ENCODE measurements at regions not wholly inside any gene's neighbourhood (a gene's known extent, or its start where the extent isn't known, plus 50 kb on each side); places are given as distances from the start of the nearest gene placed in this dataset.

DNA sequence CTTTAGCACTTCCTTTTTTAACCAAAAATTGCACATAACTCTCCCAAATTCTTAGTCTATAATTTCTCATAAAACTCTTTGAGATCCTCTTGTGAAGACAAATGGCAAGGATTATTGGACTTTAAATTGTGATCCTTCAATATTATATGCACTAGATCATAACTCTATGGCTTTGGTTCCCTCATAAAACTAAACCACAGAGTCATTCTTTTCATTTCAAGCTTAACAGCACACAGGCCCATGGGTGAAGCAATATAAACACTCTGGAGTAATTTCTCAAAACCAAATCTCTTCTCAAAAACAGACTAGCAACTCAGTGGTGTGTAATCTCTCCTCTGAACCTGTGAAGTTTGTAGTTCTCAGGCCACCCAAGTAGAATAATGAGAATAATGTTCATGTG, 171.0 kb upstream of the NECTIN3 start:
- no peak for TF ChIP-seq ZFX (IDR thresholded peaks at IDR 0.05)
- TF ChIP-seq, protein P1, sequence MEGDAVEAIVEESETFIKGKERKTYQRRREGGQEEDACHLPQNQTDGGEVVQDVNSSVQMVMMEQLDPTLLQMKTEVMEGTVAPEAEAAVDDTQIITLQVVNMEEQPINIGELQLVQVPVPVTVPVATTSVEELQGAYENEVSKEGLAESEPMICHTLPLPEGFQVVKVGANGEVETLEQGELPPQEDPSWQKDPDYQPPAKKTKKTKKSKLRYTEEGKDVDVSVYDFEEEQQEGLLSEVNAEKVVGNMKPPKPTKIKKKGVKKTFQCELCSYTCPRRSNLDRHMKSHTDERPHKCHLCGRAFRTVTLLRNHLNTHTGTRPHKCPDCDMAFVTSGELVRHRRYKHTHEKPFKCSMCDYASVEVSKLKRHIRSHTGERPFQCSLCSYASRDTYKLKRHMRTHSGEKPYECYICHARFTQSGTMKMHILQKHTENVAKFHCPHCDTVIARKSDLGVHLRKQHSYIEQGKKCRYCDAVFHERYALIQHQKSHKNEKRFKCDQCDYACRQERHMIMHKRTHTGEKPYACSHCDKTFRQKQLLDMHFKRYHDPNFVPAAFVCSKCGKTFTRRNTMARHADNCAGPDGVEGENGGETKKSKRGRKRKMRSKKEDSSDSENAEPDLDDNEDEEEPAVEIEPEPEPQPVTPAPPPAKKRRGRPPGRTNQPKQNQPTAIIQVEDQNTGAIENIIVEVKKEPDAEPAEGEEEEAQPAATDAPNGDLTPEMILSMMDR (conservative IDR thresholded peaks at IDR 0.05): no peak
- H3K27ac ChIP-seq: no peak overlapping the region

DNA sequence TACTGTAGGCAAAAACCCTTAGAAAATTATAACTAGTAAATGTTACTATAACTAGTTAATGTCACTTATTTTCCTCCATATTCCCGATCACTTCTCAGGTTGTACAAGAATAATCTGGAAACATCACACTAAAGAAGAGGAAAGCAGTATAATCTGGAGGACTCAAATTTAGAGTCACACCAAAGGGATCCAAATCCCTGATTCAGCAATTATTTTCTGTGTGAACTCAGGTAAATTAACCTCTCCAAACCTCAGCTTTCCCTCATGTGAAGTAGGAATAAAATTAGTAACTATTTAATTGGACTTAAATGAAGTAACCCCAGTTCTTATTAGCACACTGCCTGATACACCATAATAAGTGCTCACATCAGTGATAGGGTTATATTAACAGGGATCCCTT, 170.1 kb upstream of the NECTIN3 start:
- H3K27ac ChIP-seq: no peak overlapping the region
- TF ChIP-seq, protein P1 (conservative IDR thresholded peaks at IDR 0.05): no peak
- TF ChIP-seq ZFX (IDR thresholded peaks at IDR 0.05): no peak

DNA sequence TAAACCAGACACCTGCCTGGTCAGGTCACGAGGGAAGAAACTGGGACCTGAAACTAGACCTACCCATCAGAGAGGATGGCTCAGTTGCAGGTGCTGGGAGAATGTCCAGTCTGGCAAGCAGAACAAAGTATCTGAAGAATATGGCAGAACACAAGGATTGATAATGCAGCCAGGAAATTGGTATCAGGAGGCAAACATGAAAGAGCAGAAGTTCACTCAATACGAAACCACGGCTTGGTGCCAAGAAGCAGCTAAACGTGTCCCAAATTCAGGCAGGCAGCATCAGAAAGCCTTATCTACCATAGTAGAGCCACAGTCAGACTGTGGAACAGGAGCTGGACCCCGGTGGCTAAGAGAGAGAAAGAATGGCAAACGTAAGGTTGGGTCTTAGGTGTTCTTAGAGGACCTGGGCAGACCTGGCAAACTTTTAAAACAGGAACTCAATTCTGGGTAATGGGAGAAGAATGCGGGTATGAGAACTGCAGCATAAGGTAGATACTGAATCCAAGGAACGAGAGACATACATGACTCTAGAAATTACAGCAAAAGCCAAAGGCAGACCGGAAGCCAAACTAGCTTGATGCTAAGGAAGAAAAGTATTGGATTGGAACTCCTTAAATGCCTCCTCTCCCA, 169.0 kb upstream of the NECTIN3 start:
- no peak overlapping the region for H3K27ac ChIP-seq
- no peak for TF ChIP-seq ZFX (IDR thresholded peaks at IDR 0.05)
- TF ChIP-seq, protein P1 (conservative IDR thresholded peaks at IDR 0.05): no peak

DNA sequence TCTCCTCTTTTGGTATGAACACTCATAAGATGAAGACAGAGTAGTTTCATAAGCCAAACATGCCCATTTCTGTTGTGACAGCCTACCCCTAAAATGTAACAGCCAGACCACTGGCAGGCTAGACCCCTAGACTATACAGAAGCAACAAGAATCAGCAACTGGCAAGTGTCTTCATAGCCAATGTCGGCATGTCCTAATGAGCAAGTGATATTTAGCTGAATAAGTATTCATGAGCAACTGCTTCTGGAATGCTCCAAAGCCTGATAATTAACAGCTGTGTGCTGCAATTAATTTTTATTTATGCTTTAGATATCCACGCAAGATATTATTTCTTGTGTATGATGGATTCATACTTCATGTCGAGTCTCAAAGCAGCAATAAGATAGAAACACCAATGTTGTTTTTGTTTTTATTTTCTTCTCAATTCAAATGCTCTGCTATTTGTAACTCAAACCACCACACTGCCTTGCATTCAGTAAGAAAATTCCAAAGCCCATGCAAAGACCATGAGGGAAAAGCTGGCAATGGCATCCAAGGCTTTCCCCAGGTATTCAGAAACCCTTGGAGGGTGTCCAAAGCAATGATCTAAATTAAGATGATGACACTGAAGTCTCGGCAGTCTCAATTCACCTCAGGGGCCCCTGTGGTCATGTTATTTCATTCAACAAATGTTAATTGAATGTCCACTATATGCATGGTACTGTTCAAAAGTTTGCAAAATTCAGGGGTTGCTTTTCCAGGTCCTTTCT, 167.7 kb upstream of the NECTIN3 start:
- TF ChIP-seq, protein P1 (conservative IDR thresholded peaks at IDR 0.05): no peak
- TF ChIP-seq ZFX (IDR thresholded peaks at IDR 0.05): no peak
- no peak overlapping the region for H3K27ac ChIP-seq

DNA sequence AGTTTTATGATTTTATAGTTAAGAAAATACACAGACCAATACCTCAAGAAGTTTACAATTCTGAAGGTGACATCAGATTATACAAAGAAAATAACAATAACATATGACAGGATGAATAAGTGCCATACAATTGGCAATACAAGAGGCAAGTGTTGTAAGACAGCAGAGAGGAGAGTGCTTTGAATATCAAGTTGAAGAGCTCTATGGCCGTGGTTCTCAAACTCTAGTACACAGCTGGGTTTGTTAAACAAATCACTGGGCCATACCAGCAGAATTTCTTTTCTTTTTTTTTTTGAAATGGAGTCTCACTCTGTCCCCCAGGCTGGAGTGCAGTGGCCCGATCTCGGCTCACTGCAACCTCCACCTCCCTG, 167.1 kb upstream of the NECTIN3 start:
- TF ChIP-seq, protein P1 (conservative IDR thresholded peaks at IDR 0.05): no peak
- TF ChIP-seq ZFX (IDR thresholded peaks at IDR 0.05): no peak

DNA sequence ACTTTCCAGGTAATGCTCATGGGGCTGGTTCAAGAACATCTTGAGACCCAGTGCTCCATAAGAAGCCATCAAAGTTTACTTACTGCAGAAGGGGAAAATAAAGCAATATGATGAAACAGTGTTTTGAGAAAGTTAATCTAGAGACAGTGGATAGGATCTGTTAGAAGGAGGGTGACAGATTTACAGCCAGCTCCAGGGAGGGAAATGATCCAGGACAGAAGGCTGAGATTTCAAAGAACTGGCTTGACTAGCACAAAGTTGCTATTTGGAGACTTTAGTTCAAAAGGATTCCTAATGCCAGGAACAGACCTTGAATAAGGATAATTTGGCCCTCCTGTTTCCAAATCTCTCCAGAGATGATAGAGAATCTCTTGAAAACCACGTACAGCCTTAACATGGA, 166.5 kb upstream of the NECTIN3 start:
- TF ChIP-seq, protein P1 (conservative IDR thresholded peaks at IDR 0.05): no peak
- no peak for TF ChIP-seq ZFX (IDR thresholded peaks at IDR 0.05)
- H3K27ac ChIP-seq: no peak overlapping the region

More for the DNA sequence above, 167.1 kb upstream of the NECTIN3 start:
- H3K27ac ChIP-seq: no peak overlapping the region

DNA sequence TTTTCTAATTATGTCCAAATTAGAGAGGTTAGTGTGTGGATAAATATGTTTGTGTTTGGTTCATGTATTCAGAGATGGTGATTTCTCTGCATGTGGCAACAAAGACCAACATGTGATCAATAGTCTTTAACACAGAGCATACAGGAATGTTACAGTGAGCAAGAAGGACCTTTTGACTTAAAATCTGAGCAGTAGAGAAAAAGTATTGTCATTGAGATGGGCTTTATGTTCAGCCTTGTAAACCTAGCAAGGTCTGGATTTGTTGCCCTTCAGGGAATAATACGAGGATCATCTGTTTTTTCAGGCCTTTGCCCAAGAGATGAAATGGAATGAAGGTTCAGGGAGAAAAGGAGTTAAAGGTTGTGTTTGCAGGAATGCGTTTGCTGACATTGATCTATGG, 161.8 kb upstream of the NECTIN3 start:
- H3K27ac ChIP-seq: no peak overlapping the region
- no peak for TF ChIP-seq ZFX (IDR thresholded peaks at IDR 0.05)
- TF ChIP-seq, protein P1 (conservative IDR thresholded peaks at IDR 0.05): no peak
